Neural progenitor cell (in vitro differentiated cells): ENCODE measurements at regions not wholly inside any gene's neighbourhood (a gene's known extent, or its start where the extent isn't known, plus 50 kb on each side); places are given as distances from the start of the nearest gene placed in this dataset.

Source experiments
- DNase-seq: peaks from one replicate; pipeline ENCODE4 v3.0.0-alpha.2; 2016; ENCODE audit warnings: low spot score
- H2AFZ ChIP-seq: fragments of 200-600 bp; sonication (generic); replicated peaks from 2 replicates; pipeline ENCODE4 v1.6.1; 2016; ENCODE audit warnings: antibody characterized with exemption
- H3F3A ChIP-seq: fragments of 200-600 bp; sonication (generic); 2 replicates; pipeline ENCODE4 v1.6.1; 2016; ENCODE audit warnings: antibody characterized with exemption, low read depth
- H3K27ac ChIP-seq: fragments of 200-600 bp; sonication (generic); 2 replicates; pipeline ENCODE4 v1.5.1; 2016; ENCODE audit warnings: mild to moderate bottlenecking
- H3K27me3 ChIP-seq: fragments of 200-600 bp; sonication (generic); 2 replicates; pipeline ENCODE4 v1.6.1; 2016; ENCODE audit warnings: mild to moderate bottlenecking, moderate library complexity
- H3K36me3 ChIP-seq: fragments of 200-600 bp; sonication (generic); 2 replicates; pipeline ENCODE4 v1.5.1; 2016
- H3K4me1 ChIP-seq: fragments of 200-600 bp; sonication (generic); 2 replicates; pipeline ENCODE4 v1.6.1; 2016; ENCODE audit warnings: mixed run types
- H3K4me2 ChIP-seq: fragments of 200-600 bp; sonication (generic); 2 replicates; pipeline ENCODE4 v1.6.1; 2016
- H3K4me3 ChIP-seq: fragments of 200-600 bp; sonication (generic); 2 replicates; pipeline ENCODE4 v1.5.1; 2016
- H3K79me2 ChIP-seq: fragments of 200-600 bp; sonication (generic); 2 replicates; pipeline ENCODE4 v1.6.1; 2016; ENCODE audit warnings: low read depth
- H3K9ac ChIP-seq: fragments of 200-600 bp; sonication (generic); 2 replicates; pipeline ENCODE4 v1.6.1; 2016
- H3K9me3 ChIP-seq: fragments of 200-600 bp; sonication (generic); 2 replicates; pipeline ENCODE4 v1.5.1; 2016; ENCODE audit warnings: low read depth
- H4K20me1 ChIP-seq: fragments of 200-600 bp; sonication (generic); 2 replicates; pipeline ENCODE4 v1.6.1; 2016; ENCODE audit warnings: low read depth
- H3K27ac Mint-ChIP-seq: 3 replicates; pipeline ENCODE4 v1.8.0; 2021; ENCODE audit warnings: mixed read lengths
- H3K27me3 Mint-ChIP-seq: 2 replicates; pipeline ENCODE4 v1.8.0; 2022; ENCODE audit warnings: low read depth, mild to moderate bottlenecking, inconsistent platforms, moderate library complexity, mixed read lengths; ENCODE audit not compliant: insufficient read depth
- H3K36me3 Mint-ChIP-seq: 3 replicates; pipeline ENCODE4 v1.8.0; 2021; ENCODE audit warnings: mixed read lengths
- H3K4me1 Mint-ChIP-seq: 3 replicates; pipeline ENCODE4 v1.8.0; 2021; ENCODE audit warnings: mixed read lengths
- H3K4me3 Mint-ChIP-seq: 3 replicates; pipeline ENCODE4 v1.8.0; 2021; ENCODE audit warnings: mild to moderate bottlenecking, moderate library complexity, mixed read lengths
- H3K9me3 Mint-ChIP-seq: 3 replicates; pipeline ENCODE4 v1.8.0; 2020; ENCODE audit warnings: mixed read lengths
- CTCF ChIP-seq: fragments of 200-600 bp; sonication (generic); IDR thresholded peaks from 2 replicates; pipeline ENCODE4 v1.5.1; 2017; ENCODE audit warnings: antibody characterized with exemption, mild to moderate bottlenecking
- EZH2 ChIP-seq: fragments of 200-600 bp; sonication (generic); IDR thresholded peaks from 2 replicates; pipeline ENCODE4 v1.6.1; 2017; ENCODE audit warnings: antibody characterized with exemption, mild to moderate bottlenecking, moderate library complexity
- EZH2phosphoT487 ChIP-seq: fragments of 200-600 bp; sonication (generic); IDR thresholded peaks from 2 replicates; pipeline ENCODE4 v1.6.1; 2017; ENCODE audit warnings: antibody characterized with exemption

DNA sequence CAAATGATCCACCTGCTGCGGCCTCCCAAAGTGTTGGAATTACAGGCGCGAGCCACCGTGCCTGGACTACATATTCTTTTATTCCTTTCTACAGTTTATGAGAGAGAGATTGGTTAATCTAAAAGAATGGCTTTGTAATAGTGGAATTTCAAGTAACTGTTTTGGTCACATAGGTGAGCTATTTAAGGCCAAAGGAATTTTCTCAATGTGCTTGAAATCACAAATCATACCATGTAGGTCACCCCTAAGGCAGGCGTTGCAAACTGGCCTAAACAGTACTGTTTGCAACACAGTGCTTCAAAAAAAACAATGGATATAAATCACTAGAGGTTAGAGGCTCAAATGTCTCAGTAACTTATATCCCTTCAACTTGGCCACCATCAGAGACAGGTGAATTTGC is 103.7 kb upstream of the PTPRR start:
- no peak overlapping the region for H3K27ac Mint-ChIP-seq
- no peaks in the 10 kb centered on the region for H3K36me3 Mint-ChIP-seq
- Histone ChIP-seq H3K27me3 (no peaks in the 10 kb centered on the region), H3K27ac (no peak overlapping the region), H3K4me3 (no peak overlapping the region), H3K9me3 (no peaks in the 10 kb centered on the region), H4K20me1 (no peaks in the 10 kb centered on the region), H3F3A (no peaks in the 10 kb centered on the region), H3K9ac (no peak overlapping the region), H3K79me2 (no peaks in the 10 kb centered on the region), H2AFZ (no peak overlapping the region), H3K4me1 (peaks cover 13% of the 10 kb centered on the region), H3K36me3 (no peaks in the 10 kb centered on the region), H3K4me2 (no peak overlapping the region)
- no peak for TF ChIP-seq EZH2phosphoT487
- no peak for TF ChIP-seq EZH2
- TF ChIP-seq CTCF, result no peak
- H3K9me3 Mint-ChIP-seq, result no peaks in the 10 kb centered on the region
- no peak for DNase-seq
- H3K4me3 Mint-ChIP-seq, result no peak overlapping the region
- H3K4me1 Mint-ChIP-seq, result peaks cover 11% of the 10 kb centered on the region
- no peaks in the 10 kb centered on the region for H3K27me3 Mint-ChIP-seq

DNA sequence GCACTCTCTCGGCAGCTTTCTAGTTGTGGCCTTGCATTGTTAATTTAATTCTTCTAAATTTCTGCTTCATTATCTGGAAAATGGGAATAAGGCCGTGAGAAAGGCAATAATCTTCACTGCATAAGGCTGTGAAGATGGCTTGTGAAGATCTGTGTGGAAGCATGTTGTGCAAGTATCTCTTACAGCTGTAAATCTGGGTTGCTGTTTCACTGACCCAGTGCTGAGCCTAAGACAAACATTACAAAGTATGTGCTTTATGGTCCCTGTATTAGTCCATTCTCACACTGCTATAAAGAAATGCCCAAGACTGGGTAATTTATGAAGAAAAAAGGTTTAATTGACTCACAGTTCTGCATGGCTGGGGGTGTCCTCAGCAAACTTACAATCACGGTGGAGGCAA is 101.0 kb upstream of the PTPRR start:
- no peak overlapping the region for H2AFZ ChIP-seq
- H3K9ac ChIP-seq, result no peak overlapping the region
- no peaks in the 10 kb centered on the region for H3K79me2 ChIP-seq
- H3K27ac ChIP-seq, result no peak overlapping the region
- H3K36me3 ChIP-seq, result no peaks in the 10 kb centered on the region
- TF ChIP-seq EZH2phosphoT487 (no peak), EZH2 (no peak), CTCF (no peak)
- Mint-ChIP-seq H3K27ac (no peak overlapping the region), H3K4me3 (no peak overlapping the region), H3K4me1 (no peaks in the 10 kb centered on the region), H3K27me3 (no peaks in the 10 kb centered on the region), H3K9me3 (no peaks in the 10 kb centered on the region), H3K36me3 (no peaks in the 10 kb centered on the region)
- H3K4me3 ChIP-seq, result no peak overlapping the region
- H4K20me1 ChIP-seq, result no peaks in the 10 kb centered on the region
- no peaks in the 10 kb centered on the region for H3F3A ChIP-seq
- no peaks in the 10 kb centered on the region for H3K27me3 ChIP-seq
- H3K4me1 ChIP-seq, result no peaks in the 10 kb centered on the region
- no peaks in the 10 kb centered on the region for H3K9me3 ChIP-seq
- DNase-seq, result no peak
- no peak overlapping the region for H3K4me2 ChIP-seq

DNA sequence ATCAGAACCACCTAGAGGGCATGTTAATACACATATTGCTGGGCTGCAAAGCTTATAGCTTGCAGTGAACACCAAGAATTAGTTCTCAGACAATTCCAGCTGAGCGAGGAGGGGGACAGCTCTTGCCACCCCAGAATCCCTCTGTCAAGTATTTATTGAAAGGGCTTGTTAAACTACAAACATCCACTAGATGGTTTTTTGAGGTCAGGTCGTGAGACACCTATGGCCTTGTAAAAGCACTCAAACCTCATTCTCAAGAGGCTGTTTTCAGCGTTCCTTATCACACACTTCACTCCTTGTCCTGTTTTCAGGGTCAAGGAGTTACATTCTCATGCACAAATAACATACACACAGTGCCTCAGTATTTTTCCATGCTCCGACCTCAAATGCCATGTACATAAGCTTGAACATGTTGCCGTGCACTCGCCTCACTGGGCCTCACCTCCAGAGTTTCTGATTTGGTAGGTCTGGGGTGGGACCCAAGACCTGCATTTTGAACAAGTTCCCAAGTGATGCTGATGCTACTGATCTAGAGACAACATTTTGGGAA is 98.8 kb upstream of the PTPRR start:
- Histone ChIP-seq H3K9me3 (no peaks in the 10 kb centered on the region), H3K4me2 (no peak overlapping the region), H3K27me3 (no peaks in the 10 kb centered on the region), H3K4me3 (no peak overlapping the region), H4K20me1 (no peaks in the 10 kb centered on the region), H3K79me2 (no peaks in the 10 kb centered on the region), H3K27ac (no peak overlapping the region), H2AFZ (no peak overlapping the region), H3K4me1 (no peaks in the 10 kb centered on the region), H3F3A (no peaks in the 10 kb centered on the region), H3K9ac (no peak overlapping the region), H3K36me3 (no peaks in the 10 kb centered on the region)
- Mint-ChIP-seq H3K4me3 (no peak overlapping the region), H3K9me3 (no peaks in the 10 kb centered on the region), H3K36me3 (no peaks in the 10 kb centered on the region), H3K4me1 (peaks cover under 1% of the 10 kb centered on the region), H3K27me3 (no peaks in the 10 kb centered on the region), H3K27ac (no peak overlapping the region)
- no peak for TF ChIP-seq EZH2
- TF ChIP-seq EZH2phosphoT487, result no peak
- TF ChIP-seq CTCF, result no peak
- DNase-seq, result no peak

DNA sequence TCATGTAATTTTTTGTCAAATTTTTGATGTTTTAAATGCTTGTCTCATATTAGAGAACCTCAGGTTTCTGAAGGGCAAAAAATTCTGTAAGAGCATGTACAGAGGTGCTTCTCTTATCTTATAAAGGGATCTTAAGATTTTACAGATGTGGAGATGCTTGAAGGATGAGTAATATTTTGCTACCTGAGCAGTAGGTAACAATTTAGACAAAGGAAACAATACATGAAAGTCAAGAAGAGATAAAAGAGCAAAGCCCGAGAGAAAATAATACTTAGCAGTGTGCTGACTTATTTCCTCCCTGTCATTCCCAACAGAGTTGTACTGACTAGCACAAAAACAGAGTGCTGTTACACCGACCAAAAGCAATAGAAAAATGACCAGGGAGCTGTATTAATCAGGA is 98.1 kb upstream of the PTPRR start:
- no peak for TF ChIP-seq CTCF
- no peak for TF ChIP-seq EZH2phosphoT487
- no peak for TF ChIP-seq EZH2
- no peaks in the 10 kb centered on the region for H4K20me1 ChIP-seq
- no peak overlapping the region for H3K4me3 Mint-ChIP-seq
- no peak for DNase-seq
- no peaks in the 10 kb centered on the region for H3K36me3 ChIP-seq
- H3K4me1 Mint-ChIP-seq, result peaks cover 4% of the 10 kb centered on the region
- no peak overlapping the region for H3K27ac Mint-ChIP-seq
- H2AFZ ChIP-seq, result no peak overlapping the region
- H3K4me3 ChIP-seq, result no peak overlapping the region
- H3K4me2 ChIP-seq, result no peak overlapping the region
- H3K27ac ChIP-seq, result no peak overlapping the region
- H3K9ac ChIP-seq, result no peak overlapping the region
- H3K79me2 ChIP-seq, result no peaks in the 10 kb centered on the region
- no peaks in the 10 kb centered on the region for H3F3A ChIP-seq
- no peaks in the 10 kb centered on the region for H3K36me3 Mint-ChIP-seq
- H3K9me3 ChIP-seq, result no peaks in the 10 kb centered on the region
- H3K27me3 ChIP-seq, result no peaks in the 10 kb centered on the region
- H3K4me1 ChIP-seq, result no peaks in the 10 kb centered on the region
- H3K27me3 Mint-ChIP-seq, result no peaks in the 10 kb centered on the region
- no peaks in the 10 kb centered on the region for H3K9me3 Mint-ChIP-seq
